GM12891 (cell line): ENCODE measurements at regions not wholly inside any gene's neighbourhood (a gene's known extent, or its start where the extent isn't known, plus 50 kb on each side); places are given as distances from the start of the nearest gene placed in this dataset.

Experiments used
- DNase-seq: peaks from one replicate; pipeline ENCODE4 v3.0.0; 2011; ENCODE audit warnings: low spot score; ENCODE audit not compliant: insufficient read length
- FAIRE-seq: peaks from 2 replicates; lab custom pipeline; 2011; peaks lifted over from hg19 to GRCh38; lab: Jason Lieb, UNC
- PAX5 ChIP-seq: IDR thresholded peaks from 2 replicates; pipeline ENCODE4 v1.6.1; 2011; ENCODE audit warnings: low read length, moderate library complexity, mild to moderate bottlenecking; ENCODE audit not compliant: insufficient read depth, severe bottlenecking
- POLR2A ChIP-seq: IDR thresholded peaks from 2 replicates; pipeline ENCODE4 v1.6.1; 2011; ENCODE audit warnings: low read depth, low read length, control low read depth
- POLR2AphosphoS5 ChIP-seq: IDR thresholded peaks from 2 replicates; pipeline ENCODE4 v1.6.1; 2011; ENCODE audit warnings: low read depth, low read length, control low read depth
- POU2F2 ChIP-seq: IDR thresholded peaks from 2 replicates; pipeline ENCODE4 v1.6.1; 2011; ENCODE audit warnings: low read depth, mild to moderate bottlenecking, control low read depth, low read length, moderate library complexity
- SPI1 ChIP-seq: IDR thresholded peaks from 2 replicates; pipeline ENCODE4 v1.6.1; 2011; ENCODE audit warnings: low read depth, low read length, control low read depth
- TAF1 ChIP-seq: IDR thresholded peaks from 2 replicates; pipeline ENCODE4 v1.6.1; 2011; ENCODE audit warnings: low read depth, low read length, control low read depth

DNA sequence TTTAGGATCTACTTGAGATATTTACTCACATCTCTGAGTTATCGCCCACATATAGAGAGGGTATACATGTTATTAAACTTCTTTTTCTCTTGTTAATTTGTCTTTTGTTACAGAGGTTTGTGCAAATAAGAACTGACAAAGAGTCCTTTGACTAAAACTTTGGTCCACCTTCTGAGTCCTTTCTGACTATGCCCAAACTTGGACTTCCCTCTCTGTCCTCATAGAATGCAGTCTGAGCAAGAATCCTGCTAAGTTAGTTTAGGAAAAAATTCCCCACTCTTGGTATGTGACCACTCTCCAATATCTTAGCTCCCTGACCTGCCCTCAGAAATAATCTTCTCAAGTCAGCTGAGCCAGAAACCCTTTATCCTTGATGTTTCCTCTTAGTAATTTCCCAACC is 257.5 kb upstream of the REG3G start:
- no peak for TF ChIP-seq PAX5
- TF ChIP-seq TAF1 = no peak
- TF ChIP-seq POU2F2 = no peak
- TF ChIP-seq POLR2A = no peak
- no peak for TF ChIP-seq SPI1
- FAIRE-seq = no peak
- DNase-seq = no peak

DNA sequence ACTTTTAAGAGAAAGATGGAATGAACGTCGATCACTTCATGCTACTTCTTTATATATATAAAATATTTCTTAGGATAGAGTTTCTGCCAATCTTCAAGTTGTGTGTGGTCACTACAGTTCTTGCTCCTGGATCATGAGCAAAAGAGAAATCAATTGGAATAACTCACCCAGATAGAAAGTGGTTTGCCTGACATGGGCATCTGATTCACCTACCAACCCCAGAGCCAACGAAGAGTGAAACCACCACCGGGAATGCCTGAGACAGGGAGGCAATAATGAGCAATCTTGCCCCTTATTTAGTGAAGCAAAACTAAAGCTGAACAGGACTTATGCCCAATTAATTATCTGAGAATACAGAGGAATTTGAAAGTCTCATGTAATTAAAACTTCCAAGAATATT is 250.2 kb upstream of the REG3G start:
- FAIRE-seq (no peak), DNase-seq (no peak)
- TF ChIP-seq PAX5 (no peak), POLR2A (no peak), POU2F2 (no peak)

DNA sequence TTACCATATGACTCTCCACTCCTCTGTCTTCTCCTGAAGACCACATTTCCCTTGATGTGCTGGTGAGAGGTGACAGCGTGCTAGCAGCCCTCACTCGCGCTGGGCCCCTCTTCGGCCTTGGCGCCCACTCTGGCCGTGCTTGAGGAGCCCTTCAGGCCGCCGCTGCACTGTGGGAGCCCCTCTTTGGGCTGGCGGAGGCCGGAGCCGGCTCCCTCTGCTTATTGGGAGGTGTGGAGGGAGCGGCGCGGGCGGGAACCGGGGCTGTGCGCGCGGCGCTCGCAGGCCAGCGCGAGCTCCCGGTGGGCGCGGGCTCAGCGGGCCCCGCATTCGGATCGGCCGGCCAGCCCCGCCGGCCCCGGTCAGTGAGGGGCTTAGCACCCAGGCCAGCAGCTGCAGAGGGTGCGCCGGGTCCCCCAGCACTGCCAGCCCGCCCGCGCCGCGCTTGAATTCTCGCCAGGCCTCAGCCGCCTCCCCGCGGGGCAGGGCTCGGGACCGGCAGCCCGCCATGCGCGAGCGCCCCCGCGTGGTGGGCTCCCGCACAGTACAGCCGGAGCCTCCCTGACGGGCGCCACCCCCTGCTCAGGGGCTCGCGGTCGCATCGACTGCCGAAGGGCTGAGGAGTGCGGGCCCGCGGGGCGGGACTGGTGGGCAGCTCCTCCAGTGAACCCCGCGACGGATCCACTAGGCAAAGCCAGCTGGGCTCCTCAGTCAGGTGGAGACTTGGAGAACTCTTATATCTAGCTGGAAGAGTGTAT is 246.6 kb upstream of the REG3G start:
- no peak for FAIRE-seq
- DNase-seq = no peak
- TF ChIP-seq POLR2A (no peak), PAX5 (no peak), SPI1 (no peak), POLR2AphosphoS5 (no peak), TAF1 (no peak), POU2F2 (no peak)

DNA sequence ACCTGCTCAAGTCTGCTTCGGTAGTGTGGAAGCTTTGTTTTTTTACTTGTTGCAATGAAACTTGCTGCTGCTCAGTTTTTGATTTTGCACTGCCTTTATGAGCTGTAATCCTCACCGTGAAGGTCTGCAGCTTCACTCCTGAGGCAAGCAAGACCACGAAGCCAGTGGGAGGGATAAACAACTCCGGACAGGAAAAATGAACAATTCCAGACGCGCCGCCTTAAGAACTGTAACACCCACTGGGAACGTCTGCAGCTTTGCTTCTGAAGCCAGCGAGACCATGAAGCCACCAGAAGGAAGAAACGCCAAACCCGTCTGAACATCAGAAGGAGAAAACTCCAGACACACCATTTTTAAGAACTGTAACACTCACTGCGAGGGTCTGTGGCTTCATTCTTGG is 245.7 kb upstream of the REG3G start:
- no peak for TF ChIP-seq POLR2AphosphoS5
- TF ChIP-seq POU2F2 = no peak
- TF ChIP-seq POLR2A = no peak
- no peak for TF ChIP-seq TAF1
- TF ChIP-seq SPI1 = no peak
- TF ChIP-seq PAX5 = no peak
- FAIRE-seq (no peak), DNase-seq (no peak)

DNA sequence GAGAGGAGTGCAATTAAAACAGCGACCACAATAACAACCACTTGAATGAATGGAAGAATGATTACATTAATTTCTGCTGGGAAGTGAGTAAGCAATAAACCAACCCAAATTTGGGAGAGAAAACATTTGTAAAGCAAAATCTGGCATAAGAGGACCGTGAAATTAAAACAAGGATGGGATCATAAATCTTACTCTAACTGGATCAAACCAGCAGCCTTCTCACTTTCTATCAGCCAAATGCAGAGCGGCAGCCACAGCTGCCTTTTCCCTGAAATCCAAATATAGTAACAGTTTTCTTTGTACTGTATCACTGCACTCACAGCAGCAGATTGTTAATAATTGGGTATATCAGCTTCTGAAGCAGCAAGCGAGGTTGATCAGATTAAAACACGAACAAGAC is 245.2 kb upstream of the REG3G start:
- TF ChIP-seq POLR2A = no peak
- no peak for TF ChIP-seq SPI1
- no peak for TF ChIP-seq TAF1
- no peak for TF ChIP-seq POLR2AphosphoS5
- no peak for TF ChIP-seq PAX5
- FAIRE-seq = no peak

DNA sequence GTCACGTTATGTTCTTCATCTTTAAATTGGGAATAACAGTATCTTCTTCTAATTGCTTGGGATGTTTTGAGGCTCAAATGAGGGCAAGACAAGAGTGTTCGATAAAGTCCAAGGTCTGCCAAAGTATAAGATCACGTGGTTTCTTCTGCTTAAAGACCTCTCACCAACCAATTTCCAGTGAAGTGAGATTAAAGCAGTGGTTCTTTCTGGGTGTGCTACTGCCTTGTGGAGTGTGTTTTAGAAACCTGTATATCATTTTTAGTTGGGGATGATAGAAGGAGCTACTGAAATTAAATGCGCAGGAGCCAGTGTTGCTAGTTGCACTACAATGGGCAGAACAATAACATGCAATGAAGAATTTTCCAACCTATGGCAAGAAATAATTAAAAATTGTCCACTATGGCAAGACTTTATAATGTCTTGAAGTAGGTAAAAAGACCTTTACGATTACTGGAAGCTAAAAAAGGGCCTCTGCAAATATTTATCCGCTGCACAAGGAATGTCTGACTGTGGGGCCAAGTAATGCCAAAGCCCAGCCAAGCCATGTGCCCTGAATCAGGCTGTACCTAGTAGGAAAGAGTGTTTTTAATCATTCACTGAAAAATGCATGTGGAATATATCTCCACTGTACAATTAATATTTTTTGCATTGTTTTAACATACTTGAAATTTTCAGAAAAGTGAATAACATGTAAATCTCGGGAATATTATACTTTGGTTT is 244.5 kb upstream of the REG3G start:
- FAIRE-seq (no peak), DNase-seq (no peak)
- TF ChIP-seq PAX5 (no peak), SPI1 (no peak), POLR2AphosphoS5 (no peak), TAF1 (no peak), POU2F2 (no peak), POLR2A (no peak)

More for the DNA sequence above, 245.2 kb upstream of the REG3G start:
- DNase-seq = no peak

DNA sequence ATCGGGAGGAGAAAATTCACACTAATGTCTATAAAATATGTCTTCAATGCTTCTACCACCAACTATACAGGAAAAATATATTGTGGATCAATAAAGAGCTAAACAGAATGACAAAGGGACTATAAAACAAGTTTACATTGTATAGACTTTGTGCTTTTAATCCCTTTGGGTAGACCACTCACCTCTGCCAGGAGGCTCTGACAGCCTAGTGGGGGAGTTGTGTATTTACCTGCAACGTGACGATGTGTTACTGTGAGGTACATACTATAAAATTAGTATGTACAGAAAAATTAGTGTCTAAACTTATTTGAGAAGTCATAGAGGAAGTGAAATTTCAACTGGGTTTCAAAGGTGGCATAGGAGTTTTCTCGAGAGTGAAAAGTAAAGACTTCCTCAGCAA is 243.3 kb upstream of the REG3G start:
- FAIRE-seq (no peak), DNase-seq (no peak)
- TF ChIP-seq PAX5 (no peak), SPI1 (no peak), POLR2A (no peak), POLR2AphosphoS5 (no peak), POU2F2 (no peak), TAF1 (no peak)

DNA sequence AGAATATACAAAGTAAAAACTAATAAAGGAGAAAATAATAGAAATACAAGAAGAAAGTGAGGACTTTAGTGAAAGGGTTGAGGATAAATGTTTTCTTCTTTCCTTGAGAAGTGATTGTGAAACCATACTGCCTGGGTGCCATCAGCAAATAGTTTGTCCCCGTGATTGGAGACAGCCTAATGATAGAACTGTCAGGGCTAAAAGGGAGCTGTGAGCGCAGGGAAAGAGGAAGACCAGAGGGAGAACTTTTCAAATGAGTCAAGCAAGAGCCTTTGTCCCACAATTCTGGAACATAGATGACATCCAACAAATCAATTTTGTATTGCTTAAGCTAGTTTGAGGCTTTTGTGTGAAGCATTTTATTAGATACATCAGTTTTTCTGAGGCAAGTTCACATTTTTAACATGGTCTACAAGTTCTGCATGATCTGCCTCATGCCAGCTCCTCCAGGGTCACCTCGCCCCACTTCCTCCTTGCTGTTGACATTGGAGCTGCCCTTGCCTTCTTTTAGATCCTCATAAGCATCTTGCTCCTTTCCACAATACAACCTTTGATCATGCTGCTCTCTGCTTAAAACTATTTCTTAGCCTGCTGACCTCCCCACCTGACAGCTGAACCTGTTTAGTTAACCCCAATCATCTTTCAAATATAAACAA is 213.4 kb upstream of the REG3G start:
- FAIRE-seq (no peak), DNase-seq (no peak)
- TF ChIP-seq TAF1 = no peak
- TF ChIP-seq POU2F2 = no peak

DNA sequence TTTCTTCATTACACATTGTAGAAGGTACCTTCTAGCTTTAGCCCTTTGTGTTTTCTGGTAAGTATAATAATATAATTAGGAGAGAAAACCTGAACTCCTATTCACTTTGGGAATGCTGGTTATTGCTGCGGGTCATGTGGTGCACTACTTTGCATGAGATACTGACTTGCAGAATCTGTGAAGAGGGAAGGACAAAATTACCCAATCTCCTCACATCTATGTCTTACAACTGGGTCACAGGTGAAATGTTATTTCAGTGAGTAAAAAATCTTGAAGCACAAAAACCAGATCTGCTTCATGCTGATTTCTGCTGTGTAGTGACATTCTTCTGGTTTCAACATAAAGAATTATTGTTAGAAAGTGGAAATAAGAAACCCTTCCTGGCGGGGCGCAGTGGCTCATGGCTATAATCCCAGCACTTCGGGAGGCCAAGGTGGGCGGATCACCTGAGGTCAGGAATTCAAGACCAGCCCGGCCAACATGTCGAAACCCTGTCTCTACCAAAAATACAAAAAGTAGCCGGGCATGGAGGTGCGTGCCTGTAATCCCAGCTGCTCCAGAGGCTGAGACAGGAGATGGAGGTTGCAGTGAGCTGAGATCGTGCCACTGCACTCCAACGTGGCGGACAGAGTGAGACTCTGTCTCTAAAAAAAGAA is 211.0 kb upstream of the REG3G start:
- FAIRE-seq (no peak), DNase-seq (no peak)
- TF ChIP-seq POLR2AphosphoS5 = no peak
- TF ChIP-seq POU2F2 = no peak
- TF ChIP-seq TAF1 = no peak

DNA sequence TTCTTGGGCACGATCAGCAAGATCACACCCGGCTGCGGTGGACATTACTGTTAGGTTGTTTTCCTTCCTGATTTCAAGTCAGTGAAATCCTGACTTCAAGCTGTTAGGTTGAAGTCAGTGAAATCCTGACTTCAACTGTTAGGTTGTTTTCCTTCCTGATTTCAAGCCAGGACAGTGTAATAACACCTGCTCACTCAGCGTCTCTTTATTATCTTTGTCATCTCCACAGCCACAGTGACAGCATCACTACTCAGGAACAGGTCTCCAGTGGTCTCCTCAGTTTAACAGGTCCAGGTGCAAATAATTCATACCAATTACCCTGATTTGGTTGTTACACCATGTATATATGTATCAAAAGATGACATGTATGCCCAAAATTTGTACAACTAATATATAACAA is 208.1 kb upstream of the REG3G start:
- TF ChIP-seq PAX5 (no peak), POLR2A (no peak), TAF1 (no peak), POU2F2 (no peak), SPI1 (no peak), POLR2AphosphoS5 (no peak)
- DNase-seq (no peak), FAIRE-seq (no peak)
